ENCODE measurements at regions not wholly inside any gene's neighbourhood (a gene's known extent, or its start where the extent isn't known, plus 50 kb on each side); places are given as distances from the start of the nearest gene placed in this dataset.
"Not testable (repeated sequence)": the region's sequence is repeated elsewhere in the genome, so short reads cannot be mapped to it uniquely, and the experiment has no call there.

DNA sequence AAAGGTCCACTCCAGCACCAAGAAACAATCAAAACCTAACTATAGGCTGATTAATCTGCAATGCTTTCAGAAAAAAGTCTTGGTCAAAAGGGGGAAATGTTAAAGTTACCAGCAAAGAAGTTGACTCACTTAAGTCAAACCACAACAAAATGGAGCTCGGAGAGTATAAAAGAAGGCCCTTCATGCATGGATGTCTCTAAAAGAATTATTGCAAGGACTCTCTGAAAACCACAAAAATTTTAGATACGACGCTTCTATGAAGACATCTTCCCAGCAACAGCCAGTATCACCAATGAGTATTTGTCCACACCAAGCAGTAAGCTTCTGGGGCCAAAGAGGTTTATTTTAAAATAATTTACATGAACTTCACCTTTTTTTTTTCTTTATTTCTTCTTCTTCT, 1327.4 kb upstream of the CDH18 start:
- DNase-seq: not testable (repeated sequence)

DNA sequence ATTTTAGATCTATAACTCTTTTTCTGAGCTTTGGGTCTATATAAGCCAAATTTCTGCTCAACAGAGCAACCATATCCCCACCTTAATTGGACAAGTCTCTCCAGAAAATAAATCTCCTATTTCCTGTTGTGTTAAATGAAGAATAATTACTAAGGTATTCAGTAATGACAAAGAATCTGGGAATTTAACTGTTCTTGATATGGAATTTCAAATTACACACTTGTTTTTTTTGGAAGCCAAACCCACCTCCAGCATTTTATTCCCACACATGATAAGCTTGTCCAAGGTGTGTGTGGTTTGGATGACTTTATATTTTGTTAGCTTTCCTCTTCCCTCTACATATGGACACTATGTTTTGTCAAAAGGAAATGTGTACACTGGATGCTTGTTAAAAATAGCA, 1313.2 kb upstream of the CDH18 start:
- not testable (repeated sequence) for DNase-seq

DNA sequence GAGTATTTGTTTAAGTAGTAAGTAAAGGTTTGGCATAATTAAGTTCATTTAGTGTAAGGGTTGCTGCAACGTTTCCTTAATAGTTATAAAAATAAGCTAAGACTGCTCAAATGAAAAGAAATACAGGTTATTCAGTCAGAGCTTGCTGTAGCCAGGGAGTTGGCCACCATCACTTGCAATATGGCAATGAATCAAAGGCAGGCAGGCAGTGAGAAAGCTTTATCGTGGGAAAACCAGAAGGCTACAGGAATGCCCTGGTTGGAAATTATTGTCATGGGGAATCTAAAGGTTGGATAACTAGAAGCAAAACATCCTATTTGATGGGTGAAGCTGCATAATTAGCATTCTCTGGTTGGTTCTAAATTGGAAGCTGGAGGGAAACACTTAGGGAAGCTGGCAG, 1286.4 kb upstream of the CDH18 start:
- DNase-seq: not testable (repeated sequence)

DNA sequence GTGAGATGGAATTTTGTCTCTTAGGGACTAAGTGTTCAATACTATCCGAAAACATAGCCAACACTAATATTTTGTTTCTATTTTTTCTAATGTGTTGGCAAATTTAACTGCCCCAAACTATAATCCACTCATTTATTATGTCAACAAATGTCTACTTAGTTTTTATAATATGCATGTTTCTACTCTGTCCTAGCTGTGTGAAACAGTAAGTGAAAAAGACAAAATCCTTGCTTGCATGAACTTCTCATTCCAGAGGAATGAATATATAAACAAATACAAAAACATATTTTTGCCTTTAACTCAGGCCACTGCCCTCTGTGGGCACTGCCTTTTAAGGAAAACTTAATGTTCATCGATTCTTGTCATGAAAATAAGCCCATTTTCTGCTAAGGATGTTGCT, 1275.4 kb upstream of the CDH18 start:
- no peak for DNase-seq

DNA sequence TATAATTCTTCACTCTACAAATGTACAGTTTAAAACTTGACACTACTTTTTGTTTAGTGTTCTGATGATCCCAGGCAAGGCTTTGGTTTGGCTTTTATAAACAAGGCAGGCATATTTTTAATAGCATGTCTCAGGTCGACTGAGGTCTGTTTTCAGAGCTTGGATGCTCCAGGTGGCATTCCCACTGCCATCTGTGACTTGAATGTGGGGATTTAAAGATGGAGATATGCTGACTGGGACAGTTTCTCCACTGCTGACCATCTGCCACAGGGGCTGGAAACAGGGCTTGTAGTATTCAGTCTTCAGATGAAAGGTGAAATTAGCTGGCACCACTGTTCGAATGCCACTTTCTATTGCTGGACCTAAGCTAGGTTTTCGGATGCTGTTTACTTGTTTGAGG, 1266.2 kb upstream of the CDH18 start:
- no peak for DNase-seq

DNA sequence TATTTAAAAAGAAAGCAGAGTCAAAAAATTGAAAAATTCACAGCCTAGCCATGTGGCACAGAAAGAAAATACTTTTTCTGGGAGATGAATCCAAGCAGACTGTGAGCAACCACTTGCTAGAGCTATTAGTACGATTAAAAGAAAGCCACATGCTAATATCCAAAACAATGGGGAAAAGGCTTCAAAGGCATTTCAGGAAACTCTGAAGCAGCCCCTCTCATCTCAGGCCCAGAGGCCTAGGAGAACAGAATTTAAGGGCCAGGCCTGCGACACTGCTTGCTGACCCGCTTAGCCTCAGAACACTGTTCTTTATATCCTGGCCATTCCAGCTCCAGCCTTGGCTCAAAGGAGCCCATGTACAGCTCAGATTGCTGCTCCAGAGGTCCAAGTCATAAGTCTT, 1257.0 kb upstream of the CDH18 start:
- DNase-seq: no peak

DNA sequence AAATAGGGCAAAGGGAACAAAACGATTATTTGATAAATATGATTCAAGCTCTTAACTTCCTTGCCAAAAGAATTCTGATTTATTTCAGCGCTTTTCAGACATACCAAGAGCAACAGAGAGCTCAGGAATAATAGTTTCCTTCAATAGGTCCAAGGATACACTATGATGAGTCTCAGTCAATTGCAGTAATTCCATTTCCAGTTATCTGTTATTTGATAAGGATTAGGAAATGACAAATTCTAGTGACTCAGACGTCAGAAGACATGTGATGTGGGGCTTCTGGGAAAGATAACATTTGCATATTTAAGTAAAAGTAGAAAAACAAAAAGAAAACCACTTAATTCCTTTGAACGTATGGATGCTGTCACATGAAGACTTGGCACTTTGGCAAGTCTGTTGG, 1250.8 kb upstream of the CDH18 start:
- no peak for DNase-seq

DNA sequence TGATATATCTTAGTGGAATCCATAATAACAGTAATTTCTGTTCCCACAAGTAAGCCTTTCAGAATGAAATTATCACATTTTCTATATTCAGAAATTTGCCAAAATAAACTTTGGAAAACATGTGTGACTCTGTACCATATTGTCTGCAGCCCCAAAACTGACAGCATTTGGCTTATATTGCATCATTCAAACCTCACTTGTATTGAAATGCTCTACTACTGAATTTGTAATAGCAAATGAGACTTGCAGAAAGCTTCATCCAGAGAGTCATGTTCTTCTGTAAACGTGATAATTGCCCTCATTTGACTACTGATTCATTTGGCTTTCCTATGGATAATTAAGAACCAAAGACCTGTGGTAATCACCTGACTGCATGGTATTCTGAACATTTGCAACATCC, 1249.5 kb upstream of the CDH18 start:
- DNase-seq: no peak

DNA sequence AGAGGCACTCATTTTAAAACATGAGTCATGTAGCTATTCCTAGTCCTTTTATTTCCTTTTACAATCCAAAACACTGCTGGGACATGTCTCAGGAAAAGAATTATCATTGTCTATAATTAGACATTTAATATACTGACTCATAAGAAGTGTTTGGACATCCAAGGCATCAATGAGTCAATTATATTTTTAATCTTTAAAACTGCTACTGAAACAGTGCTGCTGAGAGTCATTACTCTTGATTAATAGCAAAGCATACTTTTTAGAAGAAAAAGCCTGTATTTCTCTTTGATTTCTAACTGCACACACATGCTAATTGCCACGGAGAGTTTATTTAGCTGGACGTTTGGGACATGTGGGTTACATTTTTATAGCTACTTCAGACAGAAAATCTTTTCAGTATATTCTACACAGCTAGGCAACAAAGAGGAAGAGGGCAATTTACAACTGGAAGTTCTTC, 1249.0 kb upstream of the CDH18 start:
- no peak for DNase-seq

DNA sequence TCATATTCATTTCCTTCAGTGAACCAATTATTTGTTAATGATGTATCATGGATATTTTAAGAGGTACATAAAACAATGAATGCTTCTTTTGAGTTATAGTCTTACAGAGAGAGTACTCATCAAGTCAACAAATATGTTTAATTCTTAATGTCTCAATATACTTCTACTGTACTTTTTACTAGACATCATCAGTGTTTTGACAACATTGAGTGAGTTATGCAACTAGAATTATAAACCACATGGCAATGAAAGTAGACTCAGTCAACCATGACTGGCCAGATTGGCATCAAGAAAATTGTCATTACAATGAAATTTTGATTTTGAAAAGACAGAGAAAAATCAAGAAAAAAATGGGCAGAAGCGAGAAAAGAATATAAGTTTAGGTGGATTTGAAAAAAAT, 1248.1 kb upstream of the CDH18 start:
- DNase-seq: no peak

DNA sequence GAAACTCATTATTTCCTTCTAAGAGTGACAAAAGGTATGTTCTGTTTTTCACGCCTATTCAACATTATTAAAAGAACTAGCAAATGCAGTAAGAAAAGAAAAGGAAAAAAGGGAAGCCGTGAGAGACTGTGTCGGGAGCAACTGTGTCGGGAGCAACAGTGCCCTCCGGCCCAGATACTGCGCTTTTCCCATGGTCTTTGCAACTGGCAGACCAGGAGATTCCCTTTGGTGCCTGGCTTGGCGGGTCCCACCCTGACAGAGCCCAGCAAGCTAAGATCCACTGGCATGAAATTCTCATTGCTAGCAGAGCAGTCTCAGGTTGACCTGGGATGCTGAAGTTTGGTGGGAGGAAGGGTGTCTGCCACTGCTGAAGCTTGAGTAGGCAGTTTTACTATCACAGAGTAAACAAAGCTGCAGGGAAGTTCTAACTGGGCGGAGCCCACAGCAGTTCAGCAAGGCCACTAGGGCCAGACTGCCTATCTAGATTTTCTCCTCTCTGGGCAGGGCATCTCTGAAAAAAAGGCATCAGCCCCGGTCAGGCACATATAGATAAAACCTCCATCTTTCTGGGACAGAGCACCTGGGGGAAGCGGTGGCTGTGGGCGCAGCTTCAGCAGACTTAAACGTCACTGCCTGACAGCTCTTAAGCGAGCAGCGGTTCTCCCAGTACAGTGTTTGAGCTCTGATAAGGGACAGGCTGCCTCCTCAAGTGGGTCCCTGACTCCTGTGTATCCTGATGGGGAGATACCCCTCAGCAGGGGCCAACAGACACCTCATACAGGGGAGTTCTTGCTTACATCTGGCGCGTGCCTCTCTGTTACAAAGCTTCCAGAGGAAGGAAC, 1237.4 kb upstream of the CDH18 start:
- DNase-seq: no peak

DNA sequence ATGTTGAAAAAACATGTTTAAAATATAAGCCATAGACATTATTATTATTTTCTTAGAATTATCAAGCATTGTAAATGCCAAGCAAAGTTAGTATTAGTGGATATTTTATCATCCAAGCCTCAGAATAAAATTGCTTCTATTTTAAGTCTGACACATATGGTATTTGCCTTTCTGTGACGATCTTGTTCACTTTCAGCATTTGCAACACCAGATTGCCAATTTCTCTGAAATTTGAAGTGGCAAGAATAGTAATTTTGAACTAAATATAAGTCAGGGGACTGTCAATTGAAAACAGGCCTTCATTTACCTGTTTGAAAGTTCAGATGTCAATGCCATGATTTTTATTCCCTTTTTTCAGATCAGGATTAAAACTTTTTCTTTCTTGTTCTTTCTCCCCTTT, 1233.6 kb upstream of the CDH18 start:
- DNase-seq: no peak

DNA sequence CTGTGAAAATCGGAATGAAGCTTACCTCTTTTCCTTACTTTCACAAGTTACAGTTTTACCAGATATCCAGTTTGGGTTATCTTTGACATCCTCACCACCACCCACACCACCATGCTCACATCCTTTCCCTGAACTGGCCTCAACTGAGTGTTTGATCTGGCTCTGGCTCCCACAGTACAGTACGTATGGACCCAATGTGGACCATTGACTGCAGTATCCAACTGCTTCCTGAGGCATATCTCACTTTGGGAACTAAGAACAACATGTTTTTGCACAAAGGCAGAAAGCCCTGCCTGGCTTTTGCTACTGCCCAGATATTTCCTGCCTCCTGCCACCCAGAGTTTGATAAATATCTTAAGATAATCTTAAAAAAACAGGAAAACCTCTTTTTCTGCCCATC, 1232.0 kb upstream of the CDH18 start:
- DNase-seq: no peak

DNA sequence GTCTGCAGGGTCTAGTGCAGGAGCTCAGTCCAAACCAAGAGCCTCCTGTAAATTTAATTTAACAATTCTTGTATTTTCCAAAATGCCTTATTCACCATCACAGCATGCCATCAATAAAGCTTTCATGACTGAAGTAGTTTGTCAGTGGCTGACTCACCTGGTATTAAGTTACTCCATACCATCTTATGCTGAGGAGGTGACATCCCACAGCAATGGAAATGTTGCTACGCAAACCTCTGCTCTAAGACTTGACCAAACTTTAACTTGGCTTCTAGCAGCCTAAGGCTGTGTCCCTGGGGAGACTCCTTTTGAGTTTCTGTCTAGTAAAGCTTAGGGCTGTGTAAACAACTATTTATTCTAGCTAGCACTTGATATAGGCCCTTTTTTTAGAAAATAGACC, 1231.3 kb upstream of the CDH18 start:
- no peak for DNase-seq

DNA sequence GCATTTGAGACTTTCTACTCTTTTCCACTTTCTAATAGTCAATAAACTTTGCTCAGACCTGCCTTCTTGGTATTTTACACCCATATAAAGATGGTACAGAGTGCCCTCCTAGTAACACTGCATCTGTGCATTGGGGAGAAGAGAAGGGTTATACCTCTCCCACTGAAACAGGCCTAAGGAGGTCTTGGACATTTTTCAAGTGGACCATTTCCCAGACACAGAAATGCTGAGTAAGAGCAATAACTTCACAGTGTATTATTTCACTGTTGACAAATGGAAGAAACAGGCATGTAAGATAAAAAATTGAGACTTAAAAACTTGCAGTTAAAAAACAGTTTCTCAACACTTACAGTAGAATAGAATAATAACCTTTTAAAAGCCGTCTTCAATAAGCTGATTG, 1224.0 kb upstream of the CDH18 start:
- no peak for DNase-seq

DNA sequence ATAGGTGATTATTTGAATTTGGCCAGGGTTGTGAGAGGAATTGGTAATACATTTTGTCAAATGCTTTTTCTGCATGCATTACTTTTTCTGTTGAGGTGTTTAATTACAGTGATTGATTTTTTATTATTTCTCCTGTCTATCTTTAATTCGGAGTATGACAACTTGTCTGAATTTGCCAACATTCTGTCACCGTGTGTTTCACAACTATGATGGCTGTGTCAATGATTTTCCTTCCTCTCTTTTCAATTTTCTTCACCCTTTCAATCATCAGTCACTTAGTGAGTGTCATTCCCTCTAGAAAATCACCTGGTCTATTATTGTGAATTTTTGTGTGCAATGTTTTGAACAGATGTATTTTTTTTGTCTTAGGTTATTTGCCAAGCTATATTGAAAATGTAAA, 1221.4 kb upstream of the CDH18 start:
- DNase-seq: no peak

DNA sequence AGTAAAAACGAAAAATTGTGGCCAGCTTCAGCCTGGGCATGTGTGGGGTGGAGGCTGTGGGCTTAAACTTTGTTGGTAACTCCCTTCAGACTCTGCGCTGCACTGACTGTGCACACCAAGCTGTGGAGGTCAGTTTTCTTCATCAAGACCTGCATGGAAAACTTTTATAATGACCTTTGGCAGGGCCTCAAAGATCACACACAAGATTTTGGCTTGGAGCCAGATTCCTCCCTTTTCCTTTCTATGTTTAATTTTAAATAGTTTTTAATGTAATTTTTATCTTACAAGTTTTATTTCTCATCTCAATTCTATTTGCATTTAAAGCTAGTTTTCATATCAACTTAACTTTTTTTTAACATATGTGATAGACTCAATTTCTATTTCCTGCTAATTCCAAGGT, 1211.1 kb upstream of the CDH18 start:
- no peak for DNase-seq

DNA sequence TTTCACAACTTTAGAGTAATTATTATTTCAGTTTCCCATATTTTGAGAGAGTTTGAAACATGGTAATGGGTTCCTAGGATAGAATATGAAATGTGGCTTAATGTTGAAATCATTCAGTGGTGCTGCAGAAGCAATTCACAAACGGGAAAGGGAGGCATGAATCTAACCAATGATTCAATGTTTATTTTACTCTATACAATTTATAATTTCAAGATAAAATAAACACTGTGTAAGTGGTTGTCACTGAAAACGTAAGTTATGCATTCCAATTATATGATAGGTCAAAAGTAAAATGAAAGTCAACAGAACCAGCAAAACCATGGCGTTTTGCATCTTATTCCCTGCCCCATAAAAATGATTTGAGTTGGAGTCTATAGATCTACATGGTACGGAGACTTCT, 1207.1 kb upstream of the CDH18 start:
- no peak for DNase-seq

DNA sequence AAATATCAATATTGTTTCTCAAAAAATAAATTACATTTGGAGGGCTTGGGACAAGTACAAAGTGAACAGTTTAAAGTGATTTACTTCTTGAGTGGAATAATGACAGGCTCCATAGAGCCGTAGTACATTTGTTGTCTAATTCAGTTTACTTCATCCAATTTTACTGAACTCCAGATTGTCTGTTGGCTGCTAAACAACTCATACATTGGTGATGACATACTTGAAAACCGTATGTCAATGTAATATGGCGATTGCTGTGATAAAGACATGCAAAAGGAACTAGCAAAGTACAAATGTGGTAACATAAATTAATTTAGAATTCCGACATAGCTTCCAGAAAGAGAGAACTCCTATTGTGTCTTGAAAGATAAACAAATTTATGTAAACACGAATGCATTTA, 1197.5 kb upstream of the CDH18 start:
- DNase-seq: no peak

DNA sequence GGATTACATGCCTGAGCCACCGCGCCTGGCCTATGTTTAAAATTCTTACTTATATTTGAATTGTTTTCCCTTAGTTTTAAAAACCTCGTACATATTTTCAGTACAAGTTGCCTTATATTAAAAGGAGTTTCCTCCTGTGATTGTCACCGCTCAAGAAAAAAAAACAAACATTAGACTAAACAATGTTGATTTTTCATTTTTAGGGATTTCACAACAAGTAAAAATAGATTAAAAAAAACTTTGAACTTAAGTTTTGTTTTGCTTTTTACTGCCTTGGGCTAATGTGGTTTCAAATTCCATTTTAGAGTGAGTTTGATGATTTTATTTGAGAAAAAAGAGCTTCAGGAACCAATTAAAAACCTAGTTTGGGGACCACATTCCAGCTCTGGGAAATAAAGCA, 1196.6 kb upstream of the CDH18 start:
- no peak for DNase-seq

DNA sequence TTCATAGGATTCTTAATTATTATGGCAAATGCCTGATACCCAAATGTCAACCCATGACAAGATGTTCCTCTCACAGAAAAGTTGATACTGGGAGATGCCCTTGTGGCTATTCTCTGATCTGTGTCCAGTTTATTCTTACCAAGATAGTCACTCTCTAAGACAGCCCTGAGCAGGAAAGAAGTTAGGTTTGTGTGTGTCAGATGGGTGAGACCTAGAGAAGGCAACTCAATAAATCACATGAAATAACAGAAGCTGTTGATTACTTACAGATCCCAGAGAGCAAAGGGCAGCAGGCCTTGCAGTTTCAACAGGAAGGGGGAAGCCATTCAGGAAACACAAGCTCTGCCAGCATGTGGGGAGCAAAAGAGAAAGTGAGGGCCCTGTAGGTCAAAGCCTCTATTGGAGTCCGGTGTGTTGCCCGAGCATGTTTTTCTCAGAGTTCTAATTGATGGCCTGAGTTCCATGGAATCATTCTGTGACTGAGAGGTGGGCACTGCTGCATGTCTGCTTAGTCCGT, 1193.7 kb upstream of the CDH18 start:
- DNase-seq: no peak

DNA sequence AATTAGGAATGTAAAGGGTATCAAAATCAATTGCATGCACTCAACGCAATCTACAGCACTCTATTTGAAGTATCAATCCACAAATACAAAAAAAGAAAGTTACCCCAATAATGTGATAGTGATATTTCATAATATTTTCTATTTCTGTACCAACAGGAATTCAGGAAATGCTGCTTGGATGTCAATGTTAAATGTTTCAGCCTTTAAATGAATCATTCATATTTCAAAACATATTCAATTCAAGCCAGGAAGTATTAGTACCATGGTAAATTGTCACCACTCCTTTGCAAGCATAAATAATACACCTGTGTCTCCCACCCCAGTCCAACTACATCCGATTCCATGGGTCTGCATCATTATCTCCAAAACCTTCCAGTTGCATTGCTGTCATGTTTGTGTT, 1185.5 kb upstream of the CDH18 start:
- no peak for DNase-seq

DNA sequence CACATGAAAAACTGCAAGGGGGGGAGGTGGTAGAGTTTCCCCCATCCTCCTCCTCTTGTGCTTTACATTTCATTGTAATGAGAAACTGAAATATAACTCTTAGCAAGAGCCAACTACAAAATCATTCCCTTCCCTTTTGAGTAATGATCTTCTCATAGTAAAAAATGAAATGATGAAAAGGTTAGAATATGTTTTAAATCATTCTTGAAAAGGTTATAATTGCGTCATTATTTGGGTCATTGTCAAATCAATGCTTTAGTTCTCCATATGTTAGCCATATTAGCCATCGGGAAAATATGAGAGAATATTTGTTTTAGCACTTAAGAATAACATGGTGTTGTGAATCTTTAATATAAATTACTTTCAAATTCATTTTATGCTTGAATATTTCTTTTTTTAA, 1185.0 kb upstream of the CDH18 start:
- no peak for DNase-seq

DNA sequence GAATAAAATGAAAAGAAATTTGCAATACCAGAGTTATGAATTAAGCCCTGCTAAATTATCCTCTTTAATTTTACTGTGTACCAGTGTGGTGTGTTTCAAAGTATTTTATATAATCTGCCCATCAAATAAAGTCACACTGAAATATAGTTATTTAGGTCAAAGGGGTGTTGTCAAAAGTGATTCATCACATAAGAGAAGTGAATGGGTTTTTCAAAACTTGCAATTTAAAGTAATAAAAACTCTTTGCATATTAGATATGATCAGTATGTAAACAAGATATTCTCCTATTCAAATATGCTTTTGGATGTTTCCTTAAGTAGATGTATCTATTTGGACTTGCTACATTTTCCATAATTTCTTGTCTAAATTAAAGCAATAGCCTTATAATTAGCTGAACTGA, 1183.0 kb upstream of the CDH18 start:
- DNase-seq: no peak

DNA sequence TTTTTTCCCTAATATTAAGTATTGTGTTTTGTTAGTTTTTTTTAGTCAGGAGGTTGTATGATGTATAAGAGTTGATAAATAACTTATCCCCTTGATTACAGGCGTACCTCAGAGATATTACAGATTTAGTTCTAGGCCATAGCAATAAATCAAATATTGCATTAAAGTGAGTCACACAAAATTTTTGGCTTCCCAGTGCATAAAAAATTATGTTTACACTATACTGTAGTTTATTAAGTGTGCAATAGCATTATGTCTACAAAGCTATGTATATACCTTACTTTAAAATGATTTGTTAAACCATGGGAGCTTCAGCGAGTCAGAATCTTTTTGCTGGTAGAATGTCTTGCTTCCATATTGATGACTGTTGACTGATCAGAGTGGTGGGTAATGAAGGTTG, 1180.6 kb upstream of the CDH18 start:
- no peak for DNase-seq
